Trophoblast cell (in vitro differentiated cells and primary cell): ENCODE measurements at regions not wholly inside any gene's neighbourhood (a gene's known extent, or its start where the extent isn't known, plus 50 kb on each side); places are given as distances from the start of the nearest gene placed in this dataset.

Experiments used
- DNase-seq, 2 donors: peaks; one replicate each; pipeline ENCODE4 v3.0.0-alpha.2; 2016
- H2AFZ ChIP-seq: 2 replicates; pipeline ENCODE4 v1.6.1; 2013; ENCODE audit warnings: low read length, moderate library complexity, mild to moderate bottlenecking; ENCODE audit not compliant: insufficient read depth, poor library complexity
- H2AK5ac ChIP-seq: 2 replicates; pipeline ENCODE4 v1.6.1; 2013; ENCODE audit warnings: mild to moderate bottlenecking, low read length
- H2BK120ac ChIP-seq: 2 replicates; pipeline ENCODE4 v1.6.1; 2013; ENCODE audit warnings: low read length, mild to moderate bottlenecking, moderate library complexity; ENCODE audit not compliant: insufficient read depth, poor library complexity
- H2BK12ac ChIP-seq: 2 replicates; pipeline ENCODE4 v1.6.1; 2013; ENCODE audit warnings: mild to moderate bottlenecking, low read length, moderate library complexity
- H2BK5ac ChIP-seq: 2 replicates; pipeline ENCODE4 v1.6.1; 2013; ENCODE audit warnings: low read length, low read depth, moderate library complexity, mild to moderate bottlenecking; ENCODE audit not compliant: poor library complexity
- H3K14ac ChIP-seq: 2 replicates; pipeline ENCODE4 v1.6.1; 2013; ENCODE audit warnings: mild to moderate bottlenecking, low read length
- H3K18ac ChIP-seq: 2 replicates; pipeline ENCODE4 v1.6.1; 2013; ENCODE audit warnings: mild to moderate bottlenecking, low read length
- H3K23ac ChIP-seq: 2 replicates; pipeline ENCODE4 v1.6.1; 2013; ENCODE audit warnings: low read length
- H3K27ac ChIP-seq: 2 replicates; pipeline ENCODE4 v1.5.1; 2013; ENCODE audit warnings: low read depth, mild to moderate bottlenecking, inconsistent platforms, low read length, moderate library complexity
- H3K27me3 ChIP-seq: 2 replicates; pipeline ENCODE4 v1.6.1; 2013; ENCODE audit warnings: inconsistent platforms, mild to moderate bottlenecking, low read length, moderate library complexity; ENCODE audit not compliant: insufficient read depth
- H3K36me3 ChIP-seq, 2 experiments: 1 replicate in 1 of 2; 2 replicates in 1 of 2; pipeline ENCODE4 v1.6.1; 2013; ENCODE audit warnings: low read length in 2 of 2, mild to moderate bottlenecking in 2 of 2, moderate library complexity in 1 of 2; ENCODE audit not compliant: insufficient read depth in 2 of 2, control insufficient read depth in 1 of 2
- H3K4ac ChIP-seq: 2 replicates; pipeline ENCODE4 v1.6.1; 2013; ENCODE audit warnings: low read depth, mild to moderate bottlenecking, low read length, moderate library complexity
- H3K4me1 ChIP-seq, 2 experiments: 1 replicate in 1 of 2; 2 replicates in 1 of 2; pipeline ENCODE4 v1.6.1; 2013; ENCODE audit warnings: low read length in 2 of 2, mild to moderate bottlenecking in 2 of 2, moderate library complexity in 1 of 2; ENCODE audit not compliant: insufficient read depth in 2 of 2, control insufficient read depth in 1 of 2
- H3K4me2 ChIP-seq: 2 replicates; pipeline ENCODE4 v1.6.1; 2013; ENCODE audit warnings: inconsistent platforms, mild to moderate bottlenecking, low read length, moderate library complexity
- H3K4me3 ChIP-seq: 2 replicates; pipeline ENCODE4 v1.5.1; 2013; ENCODE audit warnings: mild to moderate bottlenecking, low read depth, low read length, inconsistent platforms
- H3K79me1 ChIP-seq: one replicate; pipeline ENCODE4 v1.6.1; 2013; ENCODE audit warnings: low read length
- H3K79me2 ChIP-seq: 2 replicates; pipeline ENCODE4 v1.6.1; 2013; ENCODE audit warnings: low read length, mild to moderate bottlenecking; ENCODE audit not compliant: control insufficient read depth, insufficient read depth, poor library complexity
- H3K9ac ChIP-seq: 2 replicates; pipeline ENCODE4 v1.6.1; 2013; ENCODE audit warnings: mild to moderate bottlenecking, low read length
- H3K9me3 ChIP-seq: 2 replicates; pipeline ENCODE4 v1.6.1; 2013; ENCODE audit warnings: low read depth, mild to moderate bottlenecking, control low read depth, inconsistent platforms, low read length; ENCODE audit not compliant: insufficient read depth
- H4K12ac ChIP-seq: 2 replicates; pipeline ENCODE4 v1.6.1; 2013; ENCODE audit warnings: low read depth, mild to moderate bottlenecking, low read length, moderate library complexity
- H4K8ac ChIP-seq: 2 replicates; pipeline ENCODE4 v1.6.1; 2013; ENCODE audit warnings: low read depth, mild to moderate bottlenecking, low read length, moderate library complexity
- H4K91ac ChIP-seq: one replicate; pipeline ENCODE4 v1.6.1; 2013; ENCODE audit warnings: low read depth, mild to moderate bottlenecking, low read length, moderate library complexity
- WGBS: extraction: QIAGEN DNeasy Blood & Tissue Kit; methylation state at CpG from one replicate; pipeline ENCODE4 v1.1.7; 2013; ENCODE audit warnings: missing lambda C conversion rate; ENCODE audit not compliant: insufficient read length, insufficient coverage; ENCODE audit errors: extremely low coverage; 5-methylcytosine and 5-hydroxymethylcytosine counted together

DNA sequence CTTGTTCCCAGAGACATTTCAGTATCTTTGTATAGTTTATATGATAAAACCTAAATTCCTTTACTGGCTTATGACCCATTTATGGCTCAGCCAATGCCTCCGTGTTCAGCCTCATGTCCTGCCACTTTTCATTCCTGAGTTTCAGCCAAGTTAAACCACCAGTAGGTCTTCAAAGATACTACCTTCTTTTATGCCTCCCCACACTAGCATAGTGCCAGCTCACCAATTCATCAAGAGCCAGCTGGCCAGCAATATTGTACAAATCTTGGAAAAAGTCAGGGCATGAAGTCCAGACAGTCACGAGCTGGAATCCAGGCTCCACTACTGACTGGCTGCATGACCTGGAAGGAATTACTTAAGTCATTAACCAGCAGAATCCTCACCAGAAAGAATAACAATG is 446.0 kb downstream of the GPATCH2 start:
- no peak for DNase-seq
- no CpG with 5 or more reads among the region's 2 CpGs for WGBS

DNA sequence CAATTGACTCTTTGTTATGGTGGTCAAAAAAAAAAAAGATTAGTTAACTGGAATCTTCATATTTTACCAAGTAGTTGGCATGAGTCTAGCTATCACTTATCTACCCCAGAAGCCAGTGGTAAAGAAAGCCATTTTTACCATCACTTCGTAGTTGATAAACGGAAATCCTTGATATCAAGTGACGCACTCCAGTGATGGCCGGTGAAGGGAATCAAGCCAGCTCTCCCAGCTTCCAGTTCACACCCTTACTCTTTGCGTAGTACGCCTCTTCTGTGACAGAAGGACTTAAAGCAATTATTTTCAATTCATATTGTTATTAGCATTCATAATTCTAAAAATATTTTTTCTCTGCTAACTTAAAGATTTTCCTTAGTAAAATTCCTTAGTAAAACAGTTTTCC is 447.9 kb downstream of the GPATCH2 start:
- Histone ChIP-seq H3K23ac (no peak overlapping the region), H3K4me2 (no peak overlapping the region), H3K4me1 (no peaks in the 10 kb centered on the region), H3K9ac (no peak overlapping the region), H3K14ac (no peak overlapping the region), H3K18ac (no peak overlapping the region), H3K79me1 (no peaks in the 10 kb centered on the region), H3K27ac (no peak overlapping the region), H3K36me3 (no peaks in the 10 kb centered on the region), H4K8ac (no peak overlapping the region), H2BK5ac (no peak overlapping the region), H3K4me3 (no peak overlapping the region), H4K12ac (no peak overlapping the region), H3K4ac (no peak overlapping the region), H3K9me3 (no peaks in the 10 kb centered on the region), H2BK120ac (no peak overlapping the region), H2AK5ac (no peak overlapping the region), H4K91ac (no peak overlapping the region), H3K27me3 (no peaks in the 10 kb centered on the region), H2AFZ (no peak overlapping the region), H2BK12ac (no peak overlapping the region), H3K79me2 (no peaks in the 10 kb centered on the region)
- DNase-seq, result no peak
- WGBS, result no CpG with 5 or more reads among the region's 6 CpGs

More for the DNA sequence above, 446.0 kb downstream of the GPATCH2 start:
- no peaks in the 10 kb centered on the region for H3K36me3 ChIP-seq
- H2BK5ac ChIP-seq, result no peak overlapping the region
- H3K4ac ChIP-seq, result no peak overlapping the region
- no peak overlapping the region for H4K91ac ChIP-seq
- no peak overlapping the region for H3K18ac ChIP-seq
- no peaks in the 10 kb centered on the region for H3K4me1 ChIP-seq
- no peak overlapping the region for H2BK120ac ChIP-seq
- no peak overlapping the region for H3K4me2 ChIP-seq
- H3K14ac ChIP-seq, result no peak overlapping the region
- no peaks in the 10 kb centered on the region for H3K9me3 ChIP-seq
- no peak overlapping the region for H2BK12ac ChIP-seq
- H2AK5ac ChIP-seq, result no peak overlapping the region
- H3K9ac ChIP-seq, result no peak overlapping the region
- no peak overlapping the region for H4K8ac ChIP-seq
- no peaks in the 10 kb centered on the region for H3K79me2 ChIP-seq
- no peak overlapping the region for H3K27ac ChIP-seq
- H3K4me3 ChIP-seq, result no peak overlapping the region
- no peaks in the 10 kb centered on the region for H3K27me3 ChIP-seq
- no peaks in the 10 kb centered on the region for H3K79me1 ChIP-seq
- H2AFZ ChIP-seq, result no peak overlapping the region
- no peak overlapping the region for H4K12ac ChIP-seq
- no peak overlapping the region for H3K23ac ChIP-seq

DNA sequence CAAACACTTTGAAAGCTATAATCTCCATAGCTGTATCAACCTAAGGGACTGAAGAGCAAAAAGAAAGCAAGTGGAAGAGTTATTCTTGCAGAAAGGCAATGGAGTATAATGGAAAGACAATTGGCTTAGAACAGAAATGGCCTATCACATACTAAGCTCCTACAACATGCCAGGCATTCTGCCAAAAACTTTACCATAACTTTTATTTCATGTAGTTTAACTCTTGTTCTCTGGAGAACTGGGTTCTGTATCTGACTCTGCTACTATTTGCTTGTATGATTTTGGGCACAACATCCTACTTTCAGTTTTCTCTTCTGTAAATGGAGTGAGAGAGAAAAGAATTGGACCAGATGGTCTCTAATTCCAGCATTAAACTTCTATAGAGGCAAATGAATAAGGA is 449.1 kb downstream of the GPATCH2 start:
- no peak overlapping the region for H3K4ac ChIP-seq
- no peak overlapping the region for H3K9ac ChIP-seq
- no peak overlapping the region for H2AFZ ChIP-seq
- no peaks in the 10 kb centered on the region for H3K36me3 ChIP-seq
- no peak overlapping the region for H3K4me3 ChIP-seq
- H3K23ac ChIP-seq, result no peak overlapping the region
- no peaks in the 10 kb centered on the region for H3K79me1 ChIP-seq
- H2BK5ac ChIP-seq, result no peak overlapping the region
- no peak overlapping the region for H2BK120ac ChIP-seq
- no peak overlapping the region for H2BK12ac ChIP-seq
- no peak overlapping the region for H2AK5ac ChIP-seq
- no peak for DNase-seq
- H3K4me1 ChIP-seq, result no peaks in the 10 kb centered on the region
- H4K91ac ChIP-seq, result no peak overlapping the region
- no peak overlapping the region for H4K8ac ChIP-seq
- H4K12ac ChIP-seq, result no peak overlapping the region
- H3K14ac ChIP-seq, result no peak overlapping the region
- no peak overlapping the region for H3K18ac ChIP-seq
- no peaks in the 10 kb centered on the region for H3K79me2 ChIP-seq
- no peak overlapping the region for H3K4me2 ChIP-seq
- no peak overlapping the region for H3K27ac ChIP-seq
- H3K9me3 ChIP-seq, result no peaks in the 10 kb centered on the region
- H3K27me3 ChIP-seq, result no peaks in the 10 kb centered on the region

DNA sequence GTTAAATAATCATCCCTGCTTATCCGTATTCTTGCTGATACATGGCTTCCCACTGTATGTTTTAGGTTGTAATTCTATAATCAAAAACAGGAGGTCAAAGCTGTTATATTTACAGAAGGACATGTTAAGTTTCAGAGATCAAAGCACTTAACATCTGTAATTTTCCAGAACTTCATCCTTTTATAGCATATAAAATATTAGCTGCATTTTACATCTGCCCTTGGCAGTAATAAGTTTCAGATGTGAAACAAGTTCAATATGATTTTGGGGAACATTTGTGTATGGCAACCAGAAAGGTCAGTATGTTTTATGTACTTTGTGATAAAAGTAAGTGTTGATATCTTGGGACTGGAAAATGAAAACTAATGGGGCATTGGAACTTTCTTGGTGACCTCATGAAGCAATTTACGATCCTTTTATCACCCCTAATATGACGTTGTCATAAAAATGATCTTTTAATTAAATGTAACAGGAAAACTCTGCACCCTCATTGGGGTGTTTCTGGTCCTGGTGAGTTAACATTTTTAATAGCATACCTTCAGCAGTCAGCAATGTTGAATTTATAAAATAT is 449.6 kb downstream of the GPATCH2 start:
- Histone ChIP-seq H4K91ac (no peak overlapping the region), H2AFZ (no peak overlapping the region), H2BK12ac (no peak overlapping the region), H3K79me2 (no peaks in the 10 kb centered on the region), H3K79me1 (no peaks in the 10 kb centered on the region), H3K4me2 (no peak overlapping the region), H3K18ac (no peak overlapping the region), H3K4ac (no peak overlapping the region), H3K14ac (no peak overlapping the region), H2BK120ac (no peak overlapping the region), H4K8ac (no peak overlapping the region), H3K4me1 (no peaks in the 10 kb centered on the region), H4K12ac (no peak overlapping the region), H3K36me3 (no peaks in the 10 kb centered on the region), H2AK5ac (no peak overlapping the region), H3K27me3 (no peaks in the 10 kb centered on the region), H3K9me3 (no peaks in the 10 kb centered on the region), H2BK5ac (no peak overlapping the region), H3K9ac (no peak overlapping the region), H3K4me3 (no peak overlapping the region), H3K23ac (no peak overlapping the region), H3K27ac (no peak overlapping the region)
- no peak for DNase-seq
- no CpG with 5 or more reads among the region's 3 CpGs for WGBS
